ENCODE measurements at regions not wholly inside any gene's neighbourhood (a gene's known extent, or its start where the extent isn't known, plus 50 kb on each side); places are given as distances from the start of the nearest gene placed in this dataset.
A peak's percentile ranks its signal among the peaks of the same experiment; 100 is the strongest.

GRCh38 chr5:148910686-148911361, 84.4 kb downstream of the ADRB2 start:
- DNase-seq (ENCODE audit: low read depth), result peak; percentile 9
- no peak overlapping the region for H3K4me3 ChIP-seq (ENCODE audit: low read depth, low read length)
- TF ChIP-seq MAX (IDR thresholded peaks at IDR 0.05; ENCODE audit: low read depth, low read length), result no peak
- TF ChIP-seq MYC (IDR thresholded peaks at IDR 0.05; ENCODE audit: low read depth, low read length), result no peak
- no peak for TF ChIP-seq POLR2A (IDR thresholded peaks at IDR 0.05; ENCODE audit: extremely low read depth, insufficient read length)
- TF ChIP-seq CTCF (IDR thresholded peaks at IDR 0.05; ENCODE audit: low read depth, low read length), result no peak

- TF ChIP-seq CTCF (IDR thresholded peaks at IDR 0.05; ENCODE audit: low read depth, low read length) (no peak), POLR2A (IDR thresholded peaks at IDR 0.05; ENCODE audit: extremely low read depth, insufficient read length) (no peak)
- no peak overlapping the region for H3K4me3 ChIP-seq (ENCODE audit: low read depth, low read length)
- no peak for DNase-seq (ENCODE audit: low read depth)
Measured at GRCh38 chr5:148911386-148911785, 85.0 kb downstream of the ADRB2 start.

- DNase-seq (ENCODE audit: low read depth), result no peak
- TF ChIP-seq MAX (IDR thresholded peaks at IDR 0.05; ENCODE audit: low read depth, low read length) (no peak), CTCF (IDR thresholded peaks at IDR 0.05; ENCODE audit: low read depth, low read length) (no peak), POLR2A (IDR thresholded peaks at IDR 0.05; ENCODE audit: extremely low read depth, insufficient read length) (no peak), MYC (IDR thresholded peaks at IDR 0.05; ENCODE audit: low read depth, low read length) (no peak)
- H3K4me3 ChIP-seq (ENCODE audit: low read depth, low read length), result no peak overlapping the region
Measured at GRCh38 chr5:148912146-148912545, 85.7 kb downstream of the ADRB2 start.

GRCh38 chr5:148912714-148913398, 86.4 kb downstream of the ADRB2 start:
- no peak overlapping the region for H3K4me3 ChIP-seq (ENCODE audit: low read depth, low read length)
- TF ChIP-seq CTCF (IDR thresholded peaks at IDR 0.05; ENCODE audit: low read depth, low read length) (no peak), MYC (IDR thresholded peaks at IDR 0.05; ENCODE audit: low read depth, low read length) (no peak), MAX (IDR thresholded peaks at IDR 0.05; ENCODE audit: low read depth, low read length) (no peak), POLR2A (IDR thresholded peaks at IDR 0.05; ENCODE audit: extremely low read depth, insufficient read length) (no peak)
- DNase-seq (ENCODE audit: low read depth), result no peak

- no peak for TF ChIP-seq MAX (IDR thresholded peaks at IDR 0.05; ENCODE audit: low read depth, low read length)
- TF ChIP-seq POLR2A (IDR thresholded peaks at IDR 0.05; ENCODE audit: extremely low read depth, insufficient read length), result no peak
- TF ChIP-seq MYC (IDR thresholded peaks at IDR 0.05; ENCODE audit: low read depth, low read length), result no peak
- no peak for TF ChIP-seq CTCF (IDR thresholded peaks at IDR 0.05; ENCODE audit: low read depth, low read length)
- no peak for DNase-seq (ENCODE audit: low read depth)
- H3K4me3 ChIP-seq (ENCODE audit: low read depth, low read length), result no peak overlapping the region
Measured at GRCh38 chr5:148913493-148913892, 87.1 kb downstream of the ADRB2 start.

All from NB4 (cell line).